OCI-LY7 (cell line): ENCODE measurements at regions not wholly inside any gene's neighbourhood (a gene's known extent, or its start where the extent isn't known, plus 50 kb on each side); places are given as distances from the start of the nearest gene placed in this dataset.

ENCODE experiments used
- BruUV-seq: library from RNA; stranded (reverse); fragments of 400-500 nt; replicated peaks from 2 replicates; lab custom pipeline; 2021; lab: Mats Ljungman, UMichigan
- CTCF ChIA-PET: fragments of 300-600 bp; sonication (Branson Sonifier 250); formaldehyde crosslinking; loops from one replicate; lab custom pipeline; 2022; ENCODE audit warnings: antibody characterized with exemption; ENCODE audit not compliant: unreplicated experiment; lab: Charles Lee
- POLR2A ChIA-PET: fragments of 300-600 bp; sonication (Branson Sonifier 250); formaldehyde crosslinking; loops from one replicate; lab custom pipeline; 2022; ENCODE audit warnings: antibody characterized with exemption; lab: Charles Lee
- DNase-seq: peaks from one replicate; pipeline ENCODE4 v3.0.0-alpha.2; 2015; ENCODE audit warnings: low spot score
- H2AFZ ChIP-seq: fragments of 200-600 bp; sonication (generic), shearing (Covaris generic); 2 replicates; pipeline ENCODE4 v1.6.1; 2014; ENCODE audit warnings: mild to moderate bottlenecking, antibody characterized with exemption, low read length, moderate library complexity
- H3K27ac ChIP-seq: fragments of 200-600 bp; sonication (generic); 2 replicates; pipeline ENCODE4 v1.5.1; 2014; ENCODE audit warnings: mixed run types, low read depth, mild to moderate bottlenecking, moderate library complexity, low read length, inconsistent platforms; ENCODE audit not compliant: poor library complexity, severe bottlenecking
- H3K36me3 ChIP-seq: fragments of 200-600 bp; sonication (generic); 2 replicates; pipeline ENCODE4 v1.6.1; 2014; ENCODE audit warnings: mild to moderate bottlenecking, antibody characterized with exemption, low read length, moderate library complexity, mixed read lengths; ENCODE audit not compliant: insufficient read depth
- H3K4me1 ChIP-seq: fragments of 200-600 bp; sonication (generic); 2 replicates; pipeline ENCODE4 v1.5.1; 2014; ENCODE audit warnings: mild to moderate bottlenecking, low read length; ENCODE audit not compliant: insufficient read depth, poor library complexity, severe bottlenecking
- H3K4me2 ChIP-seq: fragments of 200-600 bp; sonication (generic); 2 replicates; pipeline ENCODE4 v1.6.1; 2014; ENCODE audit warnings: mild to moderate bottlenecking, low read length
- H3K4me3 ChIP-seq: fragments of 200-600 bp; sonication (generic); 2 replicates; pipeline ENCODE4 v1.5.1; 2014; ENCODE audit warnings: mild to moderate bottlenecking, low read depth, low read length; ENCODE audit not compliant: poor library complexity, severe bottlenecking
- H3K79me2 ChIP-seq: fragments of 200-600 bp; sonication (generic); 2 replicates; pipeline ENCODE4 v1.6.1; 2016; ENCODE audit warnings: low read depth, mild to moderate bottlenecking, low read length, moderate library complexity, mixed read lengths; ENCODE audit not compliant: insufficient read depth
- H3K9me2 ChIP-seq: fragments of 200-600 bp; sonication (generic); 2 replicates; pipeline ENCODE4 v1.6.1; 2016; ENCODE audit warnings: mild to moderate bottlenecking, low read length, mixed read lengths; ENCODE audit not compliant: insufficient read depth
- H3K9me3 ChIP-seq: fragments of 200-600 bp; sonication (generic); 2 replicates; pipeline ENCODE4 v1.6.1; 2014; ENCODE audit warnings: mild to moderate bottlenecking, mixed run types, low read length, mixed read lengths
- H4K20me1 ChIP-seq: fragments of 200-600 bp; sonication (generic); 2 replicates; pipeline ENCODE4 v1.6.1; 2014; ENCODE audit warnings: mild to moderate bottlenecking, antibody characterized with exemption, low read length, moderate library complexity, mixed read lengths; ENCODE audit not compliant: insufficient read depth
- EZH2phosphoT487 ChIP-seq: fragments of 200-600 bp; sonication (generic); IDR thresholded peaks from 2 replicates; pipeline ENCODE4 v1.6.1; 2018; ENCODE audit warnings: low read depth, borderline replicate concordance, mild to moderate bottlenecking, mixed run types, antibody characterized with exemption, low read length, moderate library complexity, mixed read lengths
- intact Hi-C: fragments of 100-400 bp; cut with micrococcal nuclease; formaldehyde crosslinking; loops from one replicate; pipeline ENCODE4 v1.10.0; 2022; ENCODE audit not compliant: unreplicated experiment
- TF ChIP-seq, protein P1 (sequence below): fragments of 200-600 bp; sonication (generic); conservative IDR thresholded peaks from 2 replicates; pipeline ENCODE4 v1.5.1; 2014; ENCODE audit warnings: mild to moderate bottlenecking, antibody characterized with exemption, low read length, moderate library complexity, mixed read lengths

DNA sequence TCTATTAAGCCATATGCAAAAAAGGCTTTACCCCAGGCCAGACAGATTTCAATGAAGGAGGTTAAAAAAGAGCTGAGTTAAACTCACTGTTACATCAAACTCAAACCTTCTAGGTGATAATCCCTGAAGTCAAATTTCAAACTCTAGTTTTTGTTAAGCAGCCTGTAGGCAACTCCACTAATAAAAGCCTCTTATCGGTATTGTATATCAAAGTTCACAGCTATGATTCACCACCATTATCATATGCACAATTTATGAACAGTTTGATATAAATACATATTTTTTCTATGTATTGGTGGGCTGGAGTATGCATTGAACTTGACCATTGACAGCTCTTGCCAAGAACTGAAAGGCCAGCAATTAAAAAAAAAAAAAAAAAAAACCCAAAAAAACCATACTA lies 308.2 kb downstream of the BTBD3 start:
- intact Hi-C loops: no loop called here
- ChIA-PET POLR2A (interaction anchor here (0.6 kb wide), 1 partner anchor 9 kb away, joined by 4 read pairs; no protein-coding TSS in a partner anchor), CTCF (no interaction called here)
- H3K9me3 ChIP-seq: no peaks in the 10 kb centered on the region
- H3K27ac ChIP-seq: no peak overlapping the region
- H3K9me2 ChIP-seq: no peaks in the 10 kb centered on the region
- no peaks in the 10 kb centered on the region for H3K79me2 ChIP-seq
- H3K36me3 ChIP-seq: no peaks in the 10 kb centered on the region
- H4K20me1 ChIP-seq: no peaks in the 10 kb centered on the region
- H3K4me2 ChIP-seq: no peak overlapping the region
- BruUV-seq: no TSS peak
- DNase-seq: no peak
- TF ChIP-seq EZH2phosphoT487: no peak
- TF ChIP-seq, protein P1, sequence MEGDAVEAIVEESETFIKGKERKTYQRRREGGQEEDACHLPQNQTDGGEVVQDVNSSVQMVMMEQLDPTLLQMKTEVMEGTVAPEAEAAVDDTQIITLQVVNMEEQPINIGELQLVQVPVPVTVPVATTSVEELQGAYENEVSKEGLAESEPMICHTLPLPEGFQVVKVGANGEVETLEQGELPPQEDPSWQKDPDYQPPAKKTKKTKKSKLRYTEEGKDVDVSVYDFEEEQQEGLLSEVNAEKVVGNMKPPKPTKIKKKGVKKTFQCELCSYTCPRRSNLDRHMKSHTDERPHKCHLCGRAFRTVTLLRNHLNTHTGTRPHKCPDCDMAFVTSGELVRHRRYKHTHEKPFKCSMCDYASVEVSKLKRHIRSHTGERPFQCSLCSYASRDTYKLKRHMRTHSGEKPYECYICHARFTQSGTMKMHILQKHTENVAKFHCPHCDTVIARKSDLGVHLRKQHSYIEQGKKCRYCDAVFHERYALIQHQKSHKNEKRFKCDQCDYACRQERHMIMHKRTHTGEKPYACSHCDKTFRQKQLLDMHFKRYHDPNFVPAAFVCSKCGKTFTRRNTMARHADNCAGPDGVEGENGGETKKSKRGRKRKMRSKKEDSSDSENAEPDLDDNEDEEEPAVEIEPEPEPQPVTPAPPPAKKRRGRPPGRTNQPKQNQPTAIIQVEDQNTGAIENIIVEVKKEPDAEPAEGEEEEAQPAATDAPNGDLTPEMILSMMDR: no peak
- H3K4me3 ChIP-seq: no peak overlapping the region
- no peaks in the 10 kb centered on the region for H3K4me1 ChIP-seq
- no peak overlapping the region for H2AFZ ChIP-seq

DNA sequence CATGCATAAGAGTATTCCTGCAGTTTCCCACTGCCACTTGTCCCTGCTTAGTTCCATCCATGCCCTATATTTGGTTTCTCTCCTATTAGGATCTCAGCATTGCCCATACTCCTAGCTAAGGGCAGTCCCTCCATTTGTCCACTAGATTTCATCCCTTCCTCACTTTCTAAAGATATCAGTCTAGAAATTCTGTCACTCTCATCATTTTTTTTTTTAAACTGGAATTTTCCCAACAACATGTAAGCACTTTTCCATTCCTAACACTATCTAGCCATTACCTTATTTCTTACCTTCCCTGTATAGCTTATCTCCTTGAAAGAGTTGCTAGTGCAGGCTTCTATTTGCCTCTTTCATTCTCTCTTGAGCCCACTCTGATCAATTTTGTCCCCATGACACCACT lies 312.2 kb downstream of the BTBD3 start:
- H3K79me2 ChIP-seq: no peaks in the 10 kb centered on the region
- H3K9me3 ChIP-seq: no peaks in the 10 kb centered on the region
- no peak overlapping the region for H3K4me2 ChIP-seq
- no peak for DNase-seq
- POLR2A ChIA-PET: no interaction called here
- BruUV-seq: no TSS peak
- H3K36me3 ChIP-seq: no peaks in the 10 kb centered on the region
- intact Hi-C loops: no loop called here
- no peaks in the 10 kb centered on the region for H4K20me1 ChIP-seq
- no peak overlapping the region for H3K4me3 ChIP-seq
- no peaks in the 10 kb centered on the region for H3K9me2 ChIP-seq
- no peak for TF ChIP-seq EZH2phosphoT487
- TF ChIP-seq, protein P1: no peak
- CTCF ChIA-PET: no interaction called here
- H2AFZ ChIP-seq: no peak overlapping the region
- H3K4me1 ChIP-seq: no peaks in the 10 kb centered on the region
- no peak overlapping the region for H3K27ac ChIP-seq

DNA sequence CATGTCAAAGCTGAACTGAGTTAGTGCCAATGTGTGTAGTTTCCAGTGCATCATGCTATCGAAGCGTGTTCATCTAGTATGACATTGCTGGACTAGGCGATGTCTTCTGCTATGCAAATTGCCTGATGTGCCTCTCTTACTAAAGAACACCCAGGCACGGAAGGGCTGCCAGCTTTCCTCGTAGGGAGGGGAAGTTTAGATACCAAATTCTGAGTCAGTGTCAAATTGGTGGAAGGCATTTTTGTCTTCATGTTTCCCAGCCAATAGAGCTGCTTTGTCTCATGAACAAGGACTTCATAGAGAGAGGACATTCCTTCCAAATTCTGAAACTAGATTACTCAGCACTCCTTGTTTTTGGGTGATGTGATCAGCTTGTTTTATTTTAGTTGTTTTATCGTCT lies 320.1 kb downstream of the BTBD3 start:
- Histone ChIP-seq H2AFZ (no peak overlapping the region), H3K4me1 (no peaks in the 10 kb centered on the region), H4K20me1 (no peaks in the 10 kb centered on the region), H3K36me3 (no peaks in the 10 kb centered on the region), H3K4me3 (no peak overlapping the region), H3K9me3 (no peaks in the 10 kb centered on the region), H3K9me2 (no peaks in the 10 kb centered on the region), H3K4me2 (no peak overlapping the region), H3K79me2 (no peaks in the 10 kb centered on the region), H3K27ac (no peak overlapping the region)
- POLR2A ChIA-PET: no interaction called here
- no peak for TF ChIP-seq EZH2phosphoT487
- TF ChIP-seq, protein P1: no peak
- no TSS peak for BruUV-seq
- DNase-seq: no peak
- CTCF ChIA-PET: no interaction called here
- intact Hi-C loops: no loop called here
